HS-5 (cell line): ENCODE measurements at regions not wholly inside any gene's neighbourhood (a gene's known extent, or its start where the extent isn't known, plus 50 kb on each side); places are given as distances from the start of the nearest gene placed in this dataset.

ENCODE experiments used
- DNase-seq: peaks from one replicate; pipeline ENCODE4 v3.0.0-alpha.2; 2012; ENCODE audit warnings: low read depth

GRCh38 chr17:72208832-72209231 is 88.0 kb downstream of the SOX9 start:
- no peak for DNase-seq

- no peak for DNase-seq
These were observed 91.2 kb downstream of the SOX9 start for GRCh38 chr17:72212041-72212440.

GRCh38 chr17:72215490-72215889 is 94.7 kb downstream of the SOX9 start:
- DNase-seq, result no peak

- DNase-seq, result no peak
These were observed 95.1 kb downstream of the SOX9 start for GRCh38 chr17:72215928-72216327.

GRCh38 chr17:72219137-72219823 is 98.5 kb downstream of the SOX9 start:
- DNase-seq, result no peak

GRCh38 chr17:72219824-72220493 is 99.1 kb downstream of the SOX9 start:
- no peak for DNase-seq

- DNase-seq, result no peak
These were observed 102.0 kb downstream of the SOX9 start for GRCh38 chr17:72222661-72223380.

GRCh38 chr17:72223866-72224291 is 103.1 kb downstream of the SOX9 start:
- DNase-seq, result no peak

GRCh38 chr17:72226322-72226721 is 105.5 kb downstream of the SOX9 start:
- no peak for DNase-seq

GRCh38 chr17:72233986-72234385 is 113.2 kb downstream of the SOX9 start:
- no peak for DNase-seq

GRCh38 chr17:72234985-72235384 is 114.2 kb downstream of the SOX9 start:
- DNase-seq, result no peak

- no peak for DNase-seq
These were observed 116.3 kb downstream of the SOX9 start for GRCh38 chr17:72236980-72237633.

GRCh38 chr17:72238157-72238673 is 117.4 kb downstream of the SOX9 start:
- DNase-seq, result no peak

- DNase-seq, result no peak
These were observed 118.7 kb downstream of the SOX9 start for GRCh38 chr17:72239548-72239947.

GRCh38 chr17:72240333-72240732 is 119.5 kb downstream of the SOX9 start:
- no peak for DNase-seq

- DNase-seq, result no peak
These were observed 123.7 kb downstream of the SOX9 start for GRCh38 chr17:72244494-72244893.

GRCh38 chr17:72244956-72245355 is 124.1 kb downstream of the SOX9 start:
- DNase-seq, result no peak

GRCh38 chr17:72249441-72249840 is 128.6 kb downstream of the SOX9 start:
- DNase-seq, result no peak

GRCh38 chr17:72250206-72250605 is 129.4 kb downstream of the SOX9 start:
- DNase-seq, result no peak

- no peak for DNase-seq
These were observed 132.8 kb downstream of the SOX9 start for GRCh38 chr17:72253597-72253996.

GRCh38 chr17:72254808-72255449 is 134.1 kb downstream of the SOX9 start:
- DNase-seq, result peak; percentile 22

- no peak for DNase-seq
These were observed 134.7 kb downstream of the SOX9 start for GRCh38 chr17:72255481-72255880.
